ENCODE measurements at regions not wholly inside any gene's neighbourhood (a gene's known extent, or its start where the extent isn't known, plus 50 kb on each side); places are given as distances from the start of the nearest gene placed in this dataset.
"Not testable (repeated sequence)": the region's sequence is repeated elsewhere in the genome, so short reads cannot be mapped to it uniquely, and the experiment has no call there.

- no peak for DNase-seq
These were observed 209.5 kb downstream of the YTHDC2 start for GRCh38 chr5:113723021-113723420.

GRCh38 chr5:113735751-113736150 lies 222.3 kb downstream of the YTHDC2 start:
- no peak for DNase-seq

DNA sequence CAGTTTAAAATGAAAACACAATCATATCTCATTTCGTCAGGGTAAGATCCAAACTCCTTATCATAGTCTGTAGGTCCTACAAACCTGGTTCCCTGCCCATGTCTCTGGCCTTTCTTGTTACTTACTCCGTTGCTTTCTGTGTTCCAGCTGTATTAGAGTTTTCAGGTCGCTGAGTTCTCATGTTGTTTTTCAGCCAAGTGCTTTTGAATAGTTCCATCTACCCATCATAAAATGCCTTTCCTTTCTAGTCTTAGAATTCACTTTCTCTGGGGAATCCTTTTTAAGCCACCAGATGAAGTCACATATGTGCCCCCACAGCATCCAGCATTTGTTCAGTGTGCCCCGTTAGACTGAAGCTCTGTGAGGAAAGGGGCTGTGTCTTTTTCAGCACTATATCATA lies 228.7 kb downstream of the YTHDC2 start:
- no peak for DNase-seq

DNA sequence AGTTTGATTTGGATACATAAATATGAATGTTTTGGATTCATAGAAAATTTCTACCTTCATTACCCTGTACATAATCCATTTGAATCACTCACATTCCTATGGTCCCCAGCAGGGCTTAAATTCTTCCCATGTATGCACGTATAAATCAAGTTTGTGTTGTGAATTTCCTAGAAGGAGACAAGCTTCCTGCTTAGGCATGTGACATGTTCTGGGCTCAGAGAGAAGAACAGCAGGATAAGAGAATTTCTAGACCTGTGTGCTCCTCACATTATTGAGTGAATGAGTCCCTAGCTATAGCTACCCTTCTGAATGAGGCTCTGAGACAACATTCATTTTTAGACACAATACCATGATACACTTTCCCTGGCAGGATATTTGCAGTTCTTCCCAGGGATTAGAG lies 229.1 kb downstream of the YTHDC2 start:
- no peak for DNase-seq

- DNase-seq = no peak
These were observed 234.9 kb downstream of the YTHDC2 start for GRCh38 chr5:113748403-113748802.

DNA sequence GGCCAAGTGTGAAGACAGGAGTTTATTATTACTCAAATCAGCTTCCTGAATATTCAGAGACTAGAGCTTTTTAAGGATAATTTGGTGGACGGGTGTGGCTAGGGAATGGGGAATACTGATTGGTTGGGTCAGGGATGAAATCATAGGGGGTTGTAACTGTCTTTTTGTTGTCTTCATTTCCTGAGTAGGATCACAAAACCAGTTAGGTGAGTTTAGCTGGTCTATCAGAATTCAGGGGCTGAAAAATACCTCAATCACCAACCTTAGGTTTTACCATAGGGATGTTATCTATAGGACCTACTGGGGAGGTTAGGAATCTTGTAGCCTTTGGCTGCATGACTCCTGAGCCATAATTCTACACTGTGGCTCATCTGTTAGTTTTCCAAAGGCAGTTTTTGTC lies 235.8 kb downstream of the YTHDC2 start:
- DNase-seq = no peak

DNA sequence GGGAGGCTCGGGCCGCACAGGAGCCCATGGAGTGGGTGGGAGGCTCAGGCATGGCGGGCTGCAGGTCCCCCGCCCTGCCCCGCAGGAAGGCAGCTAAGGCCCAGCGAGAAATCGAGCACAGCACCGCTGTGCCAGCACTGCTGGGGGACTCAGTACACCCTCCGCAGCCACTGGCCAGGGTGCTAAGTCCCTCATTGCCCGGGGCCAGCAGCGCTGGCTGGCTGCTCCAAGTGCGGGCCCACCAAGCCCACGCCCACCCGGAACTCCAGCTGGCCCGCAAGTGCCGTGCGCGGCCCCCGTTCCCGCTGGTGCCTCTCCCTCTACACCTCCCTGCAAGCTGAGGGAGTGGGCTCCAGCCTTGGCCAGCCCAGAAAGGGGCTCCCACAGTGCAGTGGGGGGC lies 239.7 kb downstream of the YTHDC2 start:
- DNase-seq = not testable (repeated sequence)

DNA sequence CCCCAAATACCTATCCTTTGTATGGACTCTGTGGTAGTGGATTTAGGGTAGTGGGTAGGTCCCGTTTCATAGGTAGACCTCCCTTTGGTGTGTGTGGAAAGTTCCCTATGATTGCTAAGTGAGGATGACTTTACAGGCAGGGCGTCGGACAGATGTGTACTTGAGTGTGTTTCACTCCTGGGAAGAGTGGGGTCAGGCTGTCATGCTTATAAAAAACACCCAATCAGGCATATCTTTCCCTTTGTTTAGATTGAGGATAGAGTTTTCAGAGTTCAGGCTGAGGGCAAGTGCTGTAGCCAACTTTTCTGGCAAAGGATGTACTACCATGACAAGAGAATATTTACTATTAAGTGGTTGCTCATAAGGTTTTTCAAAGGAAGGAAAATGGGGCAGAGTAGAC lies 242.0 kb downstream of the YTHDC2 start:
- DNase-seq = no peak

- DNase-seq = no peak
These were observed 244.0 kb downstream of the YTHDC2 start for GRCh38 chr5:113757508-113757907.

DNA sequence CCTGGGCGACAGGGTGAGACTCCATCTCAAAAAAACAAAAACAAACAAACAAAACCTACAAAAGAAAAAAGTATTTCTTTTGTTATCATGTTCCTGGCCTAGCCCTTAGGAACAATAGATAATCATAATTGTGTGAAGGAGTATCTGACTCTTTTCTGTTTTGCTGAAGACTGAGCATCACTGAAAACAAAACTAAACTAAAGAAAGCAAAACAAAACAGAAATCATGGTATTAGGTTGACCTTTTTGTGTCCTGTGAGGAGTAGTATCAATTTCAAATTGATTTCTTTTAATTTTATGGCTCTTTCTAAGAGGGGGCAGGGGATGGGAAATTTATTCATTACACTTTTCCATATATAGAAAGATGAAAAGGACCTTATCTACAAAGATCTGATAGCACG lies 246.0 kb downstream of the YTHDC2 start:
- no peak for DNase-seq

- DNase-seq = no peak
These were observed 247.0 kb downstream of the YTHDC2 start for GRCh38 chr5:113760486-113760885.

DNA sequence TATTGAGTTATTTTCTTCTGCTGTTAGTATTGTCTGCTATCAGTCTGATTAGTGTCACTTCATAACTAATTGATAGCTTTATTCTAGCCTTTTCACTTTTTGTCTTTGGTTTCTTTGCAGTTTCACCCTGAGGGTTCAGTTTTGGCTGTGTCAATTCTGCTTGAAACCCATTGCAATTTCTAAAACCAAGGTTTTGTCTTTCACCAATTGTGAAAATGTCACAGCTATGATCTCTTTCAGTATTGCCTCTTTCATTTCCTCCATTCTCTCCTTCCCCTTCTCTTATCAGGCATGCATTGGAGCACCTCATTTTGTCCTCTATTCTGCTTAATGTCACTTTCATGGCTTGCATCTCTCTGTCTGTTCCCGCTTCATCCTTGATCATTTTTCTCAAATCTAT lies 248.1 kb downstream of the YTHDC2 start:
- no peak for DNase-seq

GRCh38 chr5:113764382-113764781 lies 250.9 kb downstream of the YTHDC2 start:
- no peak for DNase-seq

- DNase-seq = not testable (repeated sequence)
These were observed 253.3 kb downstream of the YTHDC2 start for GRCh38 chr5:113766827-113767226.

GRCh38 chr5:113770648-113771047 lies 257.2 kb downstream of the YTHDC2 start:
- DNase-seq = no peak

- DNase-seq = no peak
These were observed 258.0 kb downstream of the YTHDC2 start for GRCh38 chr5:113771483-113771882.

DNA sequence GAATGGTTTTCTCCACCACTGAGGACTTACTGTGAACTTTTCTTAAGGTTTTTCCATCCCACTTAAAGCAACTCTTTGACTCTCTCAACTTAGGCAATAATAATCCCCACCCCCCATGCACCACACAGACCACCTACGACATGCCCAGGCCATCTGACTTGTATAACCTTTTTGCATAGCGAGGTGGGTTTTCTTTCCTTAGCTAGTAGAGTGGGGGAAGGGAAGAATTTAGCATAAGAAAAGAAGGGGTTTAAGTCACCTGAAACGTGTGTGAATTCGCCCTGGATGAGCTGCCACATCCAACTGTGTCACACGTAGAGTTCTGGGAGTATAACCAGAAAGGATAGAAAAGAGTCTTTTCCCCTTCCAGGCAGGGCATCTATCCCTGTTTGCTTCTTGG lies 262.7 kb downstream of the YTHDC2 start:
- DNase-seq = no peak

DNA sequence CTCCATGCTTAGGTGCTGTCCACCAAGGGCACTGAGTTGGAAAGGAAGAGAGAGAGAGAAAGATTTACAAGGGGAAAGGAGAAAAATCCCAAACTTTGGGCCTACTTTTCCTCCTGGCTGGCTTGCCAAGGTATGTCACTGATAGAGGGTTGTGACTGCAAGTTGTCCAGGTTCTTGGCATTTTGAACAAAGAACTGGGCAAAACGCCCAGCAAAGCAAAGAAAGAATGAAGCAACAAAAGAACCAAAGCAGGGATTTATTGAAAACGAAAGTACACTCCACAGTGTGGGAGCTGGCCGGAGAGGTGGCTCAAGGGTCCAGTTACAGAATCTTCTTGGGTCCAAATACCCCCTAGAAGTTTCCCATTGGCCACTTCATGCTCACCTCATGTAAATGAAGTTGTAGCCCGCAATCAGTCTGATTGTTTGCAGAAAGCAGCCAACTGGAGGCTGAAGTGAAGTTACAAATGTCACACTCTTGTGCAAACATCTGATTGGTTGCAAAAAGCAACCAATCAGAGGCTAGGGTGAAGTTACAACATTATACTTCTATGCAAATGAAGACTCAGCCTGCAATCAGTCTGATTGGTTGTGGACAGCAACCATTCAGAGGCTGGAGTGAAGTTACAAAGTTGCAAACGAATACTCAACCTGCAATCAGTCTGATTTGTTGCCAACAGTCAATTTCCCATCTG lies 263.5 kb downstream of the YTHDC2 start:
- DNase-seq = no peak

DNA sequence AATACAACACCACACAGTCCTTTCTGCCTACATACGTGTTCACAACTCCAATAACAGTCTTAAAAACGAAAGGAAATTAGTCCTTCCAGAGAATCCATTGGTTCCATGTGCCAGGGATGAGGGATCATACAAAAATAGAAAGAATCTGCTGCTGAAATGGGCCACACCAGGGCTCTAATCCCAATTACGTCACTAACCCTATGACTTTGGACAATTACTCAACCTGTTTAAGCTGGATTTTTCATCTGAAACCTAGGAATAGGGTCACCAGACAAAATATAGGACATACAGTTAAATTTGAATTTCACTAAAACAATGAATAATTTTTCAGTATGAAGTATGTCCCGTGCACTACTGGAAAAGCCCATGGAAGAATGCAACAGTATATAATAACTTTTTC lies 264.7 kb downstream of the YTHDC2 start:
- DNase-seq = no peak

DNA sequence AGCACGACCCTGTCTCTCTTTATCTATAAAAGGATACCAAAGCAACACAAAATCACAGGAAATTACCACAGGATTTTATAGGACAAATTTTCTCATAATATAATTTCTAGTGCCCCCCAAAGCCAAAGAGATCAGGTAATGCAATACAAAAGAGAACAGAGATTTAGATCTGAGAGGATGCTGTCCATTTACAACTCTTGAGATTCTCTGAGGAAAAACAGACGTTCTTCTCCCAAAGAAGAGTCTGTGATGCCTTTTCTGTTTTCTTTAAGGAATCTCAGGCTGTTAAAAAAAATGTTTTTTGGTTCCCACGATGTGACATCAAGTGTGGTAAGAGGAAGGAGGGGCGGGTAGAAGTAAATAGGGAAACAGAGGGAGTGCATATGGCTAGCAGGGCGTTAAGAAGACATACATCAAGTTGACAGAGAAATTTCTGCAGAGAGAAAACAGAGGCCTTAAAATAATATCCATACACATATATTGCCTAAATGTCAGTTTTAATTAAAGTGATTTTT lies 274.7 kb downstream of the YTHDC2 start:
- no peak for DNase-seq

DNA sequence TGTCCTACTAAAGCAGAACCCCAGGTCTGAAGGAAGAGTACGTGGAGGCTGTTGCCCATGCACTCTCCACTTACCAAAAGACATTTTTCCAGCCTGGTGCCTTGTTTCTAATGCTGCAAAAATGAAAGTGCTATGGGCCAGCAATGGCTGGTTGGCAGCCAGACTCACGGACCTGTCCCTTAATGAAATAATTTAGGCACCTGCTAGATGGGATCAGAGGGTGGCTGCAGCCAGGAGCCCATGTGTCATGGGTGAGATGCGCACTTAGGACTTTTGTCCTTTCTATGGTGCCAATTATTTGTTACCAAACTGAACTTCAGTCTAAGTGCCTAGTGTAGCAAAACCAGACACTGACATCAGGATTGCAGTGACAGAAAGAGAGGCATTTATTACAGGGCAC lies 276.3 kb downstream of the YTHDC2 start:
- DNase-seq = no peak

- no peak for DNase-seq
These were observed 279.3 kb downstream of the YTHDC2 start for GRCh38 chr5:113792806-113793205.

GRCh38 chr5:113794981-113795380 lies 281.5 kb downstream of the YTHDC2 start:
- no peak for DNase-seq

DNA sequence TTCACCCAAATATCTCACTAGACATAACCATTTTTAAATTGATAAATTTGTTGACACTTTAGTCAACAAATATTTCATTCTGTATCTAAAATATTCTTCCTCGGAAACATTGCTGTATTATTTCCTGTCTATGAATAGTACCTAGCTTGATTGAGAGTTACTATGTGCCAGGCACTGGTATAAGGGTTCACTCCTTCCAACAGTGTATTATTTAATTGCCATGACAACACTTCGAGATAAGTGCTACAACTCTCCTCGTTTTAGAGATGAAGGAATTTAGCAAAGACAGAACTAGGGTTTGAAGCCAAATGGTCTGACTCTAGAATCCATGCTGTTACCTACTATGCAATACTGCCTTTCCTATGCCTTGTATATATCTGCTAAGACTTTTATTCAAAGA lies 287.2 kb downstream of the YTHDC2 start:
- DNase-seq = no peak

DNA sequence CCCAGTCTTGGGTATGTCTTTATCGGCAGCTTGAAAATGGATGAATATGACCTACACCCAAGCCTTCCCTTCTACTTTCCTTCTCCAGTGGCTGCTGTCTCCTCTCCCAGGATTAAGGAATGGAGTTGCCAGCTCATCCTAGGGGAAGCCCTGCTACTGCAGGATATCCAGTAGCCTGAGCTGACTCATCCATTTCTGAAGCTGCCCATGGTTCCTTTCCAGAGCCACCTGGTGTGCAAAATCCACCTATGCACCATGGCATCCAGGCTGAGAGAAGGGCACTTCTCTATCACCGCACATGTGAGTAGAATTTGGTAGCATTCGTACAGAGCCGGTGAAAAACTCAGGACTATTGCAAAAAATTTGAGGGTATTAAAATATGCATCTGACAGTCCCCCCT lies 290.8 kb downstream of the YTHDC2 start:
- no peak for DNase-seq

Data from cerebellar nuclear complex (tissue), 1 donor.